ENCODE measurements at regions not wholly inside any gene's neighbourhood (a gene's known extent, or its start where the extent isn't known, plus 50 kb on each side); places are given as distances from the start of the nearest gene placed in this dataset.

DNA sequence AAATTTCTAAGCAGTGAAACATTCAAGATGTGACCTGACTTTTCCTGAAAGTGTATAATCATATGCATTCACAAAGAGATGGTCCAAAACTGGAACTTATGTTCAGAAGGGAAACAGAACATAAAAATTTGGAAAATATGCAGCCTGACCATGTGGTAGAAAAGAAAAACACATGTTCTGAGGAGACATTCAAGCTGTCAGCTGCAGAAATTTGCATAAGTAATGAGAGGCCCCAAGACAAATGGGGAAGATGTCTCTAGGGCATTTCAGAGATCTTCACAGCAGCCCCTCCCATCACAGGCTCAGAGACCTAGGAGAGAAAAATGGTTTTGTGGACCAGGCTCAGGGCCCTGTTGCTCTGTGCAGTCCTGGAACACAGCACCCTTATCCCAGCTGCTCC is 123.8 kb downstream of the RPIA start:
- TF ChIP-seq, protein P1, sequence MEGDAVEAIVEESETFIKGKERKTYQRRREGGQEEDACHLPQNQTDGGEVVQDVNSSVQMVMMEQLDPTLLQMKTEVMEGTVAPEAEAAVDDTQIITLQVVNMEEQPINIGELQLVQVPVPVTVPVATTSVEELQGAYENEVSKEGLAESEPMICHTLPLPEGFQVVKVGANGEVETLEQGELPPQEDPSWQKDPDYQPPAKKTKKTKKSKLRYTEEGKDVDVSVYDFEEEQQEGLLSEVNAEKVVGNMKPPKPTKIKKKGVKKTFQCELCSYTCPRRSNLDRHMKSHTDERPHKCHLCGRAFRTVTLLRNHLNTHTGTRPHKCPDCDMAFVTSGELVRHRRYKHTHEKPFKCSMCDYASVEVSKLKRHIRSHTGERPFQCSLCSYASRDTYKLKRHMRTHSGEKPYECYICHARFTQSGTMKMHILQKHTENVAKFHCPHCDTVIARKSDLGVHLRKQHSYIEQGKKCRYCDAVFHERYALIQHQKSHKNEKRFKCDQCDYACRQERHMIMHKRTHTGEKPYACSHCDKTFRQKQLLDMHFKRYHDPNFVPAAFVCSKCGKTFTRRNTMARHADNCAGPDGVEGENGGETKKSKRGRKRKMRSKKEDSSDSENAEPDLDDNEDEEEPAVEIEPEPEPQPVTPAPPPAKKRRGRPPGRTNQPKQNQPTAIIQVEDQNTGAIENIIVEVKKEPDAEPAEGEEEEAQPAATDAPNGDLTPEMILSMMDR (IDR thresholded peaks at IDR 0.05; ENCODE audit: low read length): no peak
- no peak for TF ChIP-seq EZH2 (IDR thresholded peaks at IDR 0.05; ENCODE audit: borderline replicate concordance, low read length)
